ENCODE measurements at regions not wholly inside any gene's neighbourhood (a gene's known extent, or its start where the extent isn't known, plus 50 kb on each side); places are given as distances from the start of the nearest gene placed in this dataset.

DNA sequence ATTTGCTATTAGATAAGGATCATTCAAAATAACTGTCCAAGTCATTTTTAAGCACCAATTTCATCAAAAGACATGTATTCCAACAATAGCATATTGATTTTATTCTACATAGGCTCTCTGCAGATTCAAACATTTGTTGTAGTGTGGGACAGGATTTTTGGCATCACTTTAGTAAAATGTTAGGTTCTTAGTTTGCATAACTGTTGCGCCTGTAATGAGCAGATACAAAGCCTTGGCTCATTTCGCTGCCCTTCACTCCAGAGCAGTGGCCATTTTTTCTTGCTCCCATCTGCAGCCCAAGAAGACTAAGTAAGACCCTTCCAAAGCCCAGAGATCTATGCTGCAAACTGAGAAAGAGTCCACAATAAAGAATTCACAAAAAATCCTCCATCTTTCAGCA lies 446.0 kb upstream of the MPDZ start:
- DNase-seq (no peak), ATAC-seq (ENCODE audit: insufficient read depth, low FRiP score) (no peak)
- WGBS, 2 donors, result 88 to 98% methylated on average over 2 of the region's 2 CpGs
- Histone ChIP-seq H3K9me3 (ENCODE audit: control insufficient read depth in 4 of 4, insufficient read depth in 3 of 4, low read length in 3 of 4) (no peaks in the 10 kb centered on the region), H3K4me3 (no peak overlapping the region), H3K36me3 (ENCODE audit: control insufficient read depth in 4 of 4, insufficient read depth in 4 of 4, low read length in 4 of 4) (no peaks in the 10 kb centered on the region), H3K9ac (ENCODE audit: insufficient read depth in 1 of 2, low read length in 2 of 2) (no peak overlapping the region), H3K27ac (ENCODE audit: low read depth in 1 of 2, low read length in 1 of 2) (no peak overlapping the region), H3K27me3 (ENCODE audit: control insufficient read depth in 3 of 3, insufficient read depth in 3 of 3, low read length in 2 of 3) (no peaks in the 10 kb centered on the region), H3K4me1 (ENCODE audit: control insufficient read depth in 5 of 5, insufficient read depth in 5 of 5, low read length in 5 of 5) (peaks cover 0 to 5% (median 2%) of the 10 kb centered on the region in 5 donors)
- TF ChIP-seq, protein P1, sequence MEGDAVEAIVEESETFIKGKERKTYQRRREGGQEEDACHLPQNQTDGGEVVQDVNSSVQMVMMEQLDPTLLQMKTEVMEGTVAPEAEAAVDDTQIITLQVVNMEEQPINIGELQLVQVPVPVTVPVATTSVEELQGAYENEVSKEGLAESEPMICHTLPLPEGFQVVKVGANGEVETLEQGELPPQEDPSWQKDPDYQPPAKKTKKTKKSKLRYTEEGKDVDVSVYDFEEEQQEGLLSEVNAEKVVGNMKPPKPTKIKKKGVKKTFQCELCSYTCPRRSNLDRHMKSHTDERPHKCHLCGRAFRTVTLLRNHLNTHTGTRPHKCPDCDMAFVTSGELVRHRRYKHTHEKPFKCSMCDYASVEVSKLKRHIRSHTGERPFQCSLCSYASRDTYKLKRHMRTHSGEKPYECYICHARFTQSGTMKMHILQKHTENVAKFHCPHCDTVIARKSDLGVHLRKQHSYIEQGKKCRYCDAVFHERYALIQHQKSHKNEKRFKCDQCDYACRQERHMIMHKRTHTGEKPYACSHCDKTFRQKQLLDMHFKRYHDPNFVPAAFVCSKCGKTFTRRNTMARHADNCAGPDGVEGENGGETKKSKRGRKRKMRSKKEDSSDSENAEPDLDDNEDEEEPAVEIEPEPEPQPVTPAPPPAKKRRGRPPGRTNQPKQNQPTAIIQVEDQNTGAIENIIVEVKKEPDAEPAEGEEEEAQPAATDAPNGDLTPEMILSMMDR (IDR thresholded peaks at IDR 0.05; ENCODE audit: control extremely low read depth, extremely low read depth), result no peak

DNA sequence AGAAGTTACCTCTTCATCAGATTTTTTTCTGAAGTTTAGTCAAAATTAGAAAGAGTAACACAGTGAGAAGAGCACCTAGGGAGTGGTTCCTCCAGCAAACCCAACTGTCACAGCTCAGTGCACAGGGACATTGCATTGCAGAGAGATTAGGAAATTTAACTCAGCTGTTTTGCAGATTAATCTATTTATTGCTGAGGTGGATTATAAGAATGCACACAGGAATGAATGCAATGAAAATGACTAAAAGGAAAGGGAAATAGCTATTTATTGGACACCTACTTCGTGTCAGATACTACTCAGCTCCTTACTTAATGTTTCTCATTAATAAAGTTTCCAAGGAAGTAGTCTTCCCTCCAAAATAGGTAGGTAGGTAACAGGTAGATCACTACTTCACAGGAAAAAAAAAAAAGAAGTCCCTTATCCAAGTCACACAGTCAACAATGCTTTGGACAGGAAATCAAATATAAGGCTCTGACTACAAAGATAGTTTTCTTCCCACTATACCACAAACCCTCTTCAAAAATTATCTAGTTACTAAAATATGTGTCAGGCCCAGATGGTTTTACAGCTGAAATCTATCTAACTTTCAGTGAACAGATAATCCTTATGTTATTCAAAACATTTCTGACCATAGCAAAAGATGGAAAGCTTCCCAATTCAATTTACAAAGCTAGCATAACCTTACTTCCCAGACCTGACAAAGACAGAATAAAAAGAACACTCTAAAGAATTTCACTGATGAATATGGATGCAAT lies 442.2 kb upstream of the MPDZ start:
- H3K27me3 ChIP-seq (ENCODE audit: control insufficient read depth in 3 of 3, insufficient read depth in 3 of 3, low read length in 2 of 3), result no peaks in the 10 kb centered on the region
- no peak overlapping the region for H3K27ac ChIP-seq (ENCODE audit: low read depth in 1 of 2, low read length in 1 of 2)
- H3K4me3 ChIP-seq, result no peak overlapping the region
- TF ChIP-seq, protein P1 (IDR thresholded peaks at IDR 0.05; ENCODE audit: control extremely low read depth, extremely low read depth), result no peak
- WGBS, 2 donors, result 71 to 85% methylated on average over 1 of the region's 1 CpG
- H3K9me3 ChIP-seq (ENCODE audit: control insufficient read depth in 4 of 4, insufficient read depth in 3 of 4, low read length in 3 of 4), result no peaks in the 10 kb centered on the region
- ATAC-seq (ENCODE audit: insufficient read depth, low FRiP score) (no peak), DNase-seq (no peak)
- no peaks in the 10 kb centered on the region for H3K36me3 ChIP-seq (ENCODE audit: control insufficient read depth in 4 of 4, insufficient read depth in 4 of 4, low read length in 4 of 4)
- peaks cover 0 to 38% (median 11%) of the 10 kb centered on the region in 5 donors for H3K4me1 ChIP-seq (ENCODE audit: control insufficient read depth in 5 of 5, insufficient read depth in 5 of 5, low read length in 5 of 5)
- no peak overlapping the region for H3K9ac ChIP-seq (ENCODE audit: insufficient read depth in 1 of 2, low read length in 2 of 2)

DNA sequence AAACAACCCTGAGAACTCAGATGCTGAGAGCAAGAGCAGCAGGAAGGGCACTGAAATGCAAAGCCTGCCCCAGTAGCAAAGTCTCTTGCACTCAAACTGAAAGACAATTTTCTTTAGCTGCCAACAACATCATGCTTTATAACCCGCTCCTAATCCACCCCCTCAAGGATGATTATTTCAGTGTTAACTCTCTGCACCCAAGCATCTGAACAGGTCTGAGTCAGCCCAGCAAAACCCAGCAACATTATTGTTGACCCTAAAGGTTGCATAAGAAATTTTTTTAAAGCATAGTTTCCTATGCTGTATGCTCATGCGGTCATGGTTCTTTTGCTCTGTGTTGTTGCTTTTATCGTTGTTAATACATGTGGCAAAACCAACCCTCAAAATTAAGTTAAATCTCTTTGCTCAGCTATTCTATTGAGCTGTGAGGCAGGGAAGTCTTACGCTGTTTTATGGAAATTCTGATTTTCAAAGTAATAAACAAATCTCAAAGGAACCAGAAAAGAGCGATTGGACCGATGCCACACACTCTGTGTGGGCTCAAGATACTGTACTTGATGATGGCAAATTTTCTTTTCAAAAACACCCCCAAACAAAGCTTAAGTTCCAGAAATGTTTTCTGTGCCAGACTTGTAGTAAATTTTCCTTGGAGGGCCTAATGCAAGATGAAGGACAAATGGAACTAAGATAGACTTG lies 440.6 kb upstream of the MPDZ start:
- H3K9me3 ChIP-seq (ENCODE audit: control insufficient read depth in 4 of 4, insufficient read depth in 3 of 4, low read length in 3 of 4), result no peaks in the 10 kb centered on the region
- ATAC-seq (ENCODE audit: insufficient read depth, low FRiP score) (peak; percentile 53), DNase-seq (peak; percentile 80 to 96 (median 96))
- no peak overlapping the region for H3K4me3 ChIP-seq
- peaks cover 0 to 49% (median 14%) of the 10 kb centered on the region in 5 donors for H3K4me1 ChIP-seq (ENCODE audit: control insufficient read depth in 5 of 5, insufficient read depth in 5 of 5, low read length in 5 of 5)
- H3K27me3 ChIP-seq (ENCODE audit: control insufficient read depth in 3 of 3, insufficient read depth in 3 of 3, low read length in 2 of 3), result no peaks in the 10 kb centered on the region
- TF ChIP-seq, protein P1 (IDR thresholded peaks at IDR 0.05; ENCODE audit: control extremely low read depth, extremely low read depth), result no peak
- 80% methylated on average over 6 of the region's 6 CpGs for WGBS, 2 donors
- no peak overlapping the region for H3K9ac ChIP-seq (ENCODE audit: insufficient read depth in 1 of 2, low read length in 2 of 2)
- H3K27ac ChIP-seq (ENCODE audit: low read depth in 1 of 2, low read length in 1 of 2), result no peak overlapping the region
- H3K36me3 ChIP-seq (ENCODE audit: control insufficient read depth in 4 of 4, insufficient read depth in 4 of 4, low read length in 4 of 4), result no peaks in the 10 kb centered on the region
